ENCODE measurements at regions not wholly inside any gene's neighbourhood (a gene's known extent, or its start where the extent isn't known, plus 50 kb on each side); places are given as distances from the start of the nearest gene placed in this dataset.

DNA sequence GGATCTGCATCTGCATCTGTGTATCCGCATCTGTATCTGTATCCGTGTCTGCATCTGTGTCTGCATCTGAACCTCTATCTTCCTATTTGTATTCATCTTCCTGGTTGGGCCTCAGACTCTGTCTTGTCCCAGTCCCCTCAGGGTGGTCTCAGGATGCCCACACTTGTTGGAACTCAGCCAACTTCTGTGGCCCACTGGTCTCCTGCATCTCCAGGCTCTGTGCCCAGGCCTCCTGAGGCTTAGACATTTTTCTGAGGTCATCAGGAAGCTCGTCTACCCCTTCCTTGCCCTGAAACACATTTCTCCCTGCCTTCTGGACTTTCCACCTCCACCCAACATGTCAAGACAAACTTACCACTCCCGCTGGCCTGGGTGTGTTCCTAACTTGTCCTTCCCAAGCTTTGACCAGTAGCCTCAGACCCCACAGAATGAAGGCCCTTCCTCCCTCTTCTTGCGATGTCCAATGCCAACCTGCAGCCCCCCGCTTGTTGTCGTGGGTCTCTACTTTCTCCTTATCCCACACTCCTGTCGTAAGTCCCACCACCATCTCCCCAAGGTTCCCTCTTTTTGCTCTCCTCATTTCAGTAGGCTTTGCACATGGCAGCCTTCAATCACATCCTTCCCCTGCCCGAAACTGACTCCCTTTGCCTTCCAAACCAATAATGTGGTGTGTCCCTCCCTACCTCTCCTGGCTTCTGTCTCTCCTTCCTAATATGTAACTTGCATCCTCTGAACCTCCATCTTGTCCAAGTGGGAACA is 176.5 kb downstream of the DLL1 start:
- no peak for DNase-seq (ENCODE audit: low spot score)

DNA sequence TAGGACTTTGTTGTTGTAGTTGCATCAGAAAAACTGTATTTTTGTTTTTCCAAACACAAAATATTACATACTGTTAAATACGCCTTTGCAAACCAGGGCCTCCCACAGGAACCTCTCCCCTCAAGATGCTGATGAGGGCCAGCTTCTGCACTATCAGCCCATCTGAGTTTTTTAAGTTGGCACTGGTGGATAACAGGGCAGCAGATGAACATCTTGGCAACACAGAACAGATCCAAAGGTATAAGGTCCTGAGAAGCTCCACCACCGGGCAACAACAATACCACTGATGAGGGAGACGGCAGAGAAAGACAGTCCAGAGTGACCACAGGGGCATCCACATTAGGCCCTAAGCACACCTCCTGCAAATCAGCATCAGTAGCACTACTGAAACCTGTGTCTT is 177.7 kb downstream of the DLL1 start:
- DNase-seq (ENCODE audit: low spot score), result no peak

DNA sequence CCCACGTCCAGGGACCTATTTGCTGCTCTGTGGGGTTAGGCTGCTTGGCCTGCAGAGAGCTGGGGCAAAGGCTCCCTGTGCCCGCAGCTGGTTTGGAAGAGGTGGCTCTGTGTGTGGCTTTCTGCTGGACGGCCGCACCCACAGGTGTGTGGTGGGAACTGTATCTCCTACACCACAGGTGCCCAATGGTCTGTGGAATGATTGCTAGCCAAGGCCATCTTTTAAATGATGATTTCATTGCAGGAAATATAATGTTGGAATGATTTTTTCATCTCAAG is 178.4 kb downstream of the DLL1 start:
- DNase-seq (ENCODE audit: low spot score), result no peak

DNA sequence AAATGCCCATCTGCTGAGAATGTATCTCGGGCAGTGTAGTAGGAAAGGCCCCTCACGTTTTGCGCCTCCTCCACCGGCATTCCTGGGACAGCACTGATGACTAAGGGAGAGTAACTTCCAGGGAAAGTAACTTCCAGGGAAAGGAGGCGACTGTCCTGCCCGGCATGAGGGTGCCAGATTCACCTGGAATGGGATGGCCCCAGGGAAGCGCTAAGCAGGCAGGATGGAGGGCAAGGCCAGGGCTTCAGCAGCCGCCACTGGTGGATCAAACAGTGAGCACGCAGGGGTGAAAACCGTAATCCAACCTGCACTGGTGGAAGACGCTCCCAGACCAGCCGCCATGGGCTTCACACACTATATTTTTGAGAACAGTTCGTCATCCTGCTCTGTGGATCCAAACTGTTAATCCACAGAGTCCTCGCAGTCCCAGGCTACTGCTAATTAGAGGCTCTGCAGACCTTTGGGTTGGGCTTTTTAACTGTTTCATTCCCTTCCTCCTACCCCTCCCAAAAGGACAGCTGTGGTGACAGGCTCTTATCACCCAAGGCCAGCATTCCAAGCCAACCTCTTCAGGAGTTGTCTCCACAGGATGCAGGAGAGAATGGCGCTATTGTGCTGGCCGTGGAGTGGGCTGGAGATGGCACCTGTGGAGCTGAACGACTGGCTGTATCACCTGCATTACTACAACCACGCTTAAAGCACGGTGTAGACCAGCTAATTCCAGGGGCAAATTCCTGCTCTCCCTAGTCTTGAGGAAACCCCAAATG is 178.9 kb downstream of the DLL1 start:
- DNase-seq (ENCODE audit: low spot score), result no peak

DNA sequence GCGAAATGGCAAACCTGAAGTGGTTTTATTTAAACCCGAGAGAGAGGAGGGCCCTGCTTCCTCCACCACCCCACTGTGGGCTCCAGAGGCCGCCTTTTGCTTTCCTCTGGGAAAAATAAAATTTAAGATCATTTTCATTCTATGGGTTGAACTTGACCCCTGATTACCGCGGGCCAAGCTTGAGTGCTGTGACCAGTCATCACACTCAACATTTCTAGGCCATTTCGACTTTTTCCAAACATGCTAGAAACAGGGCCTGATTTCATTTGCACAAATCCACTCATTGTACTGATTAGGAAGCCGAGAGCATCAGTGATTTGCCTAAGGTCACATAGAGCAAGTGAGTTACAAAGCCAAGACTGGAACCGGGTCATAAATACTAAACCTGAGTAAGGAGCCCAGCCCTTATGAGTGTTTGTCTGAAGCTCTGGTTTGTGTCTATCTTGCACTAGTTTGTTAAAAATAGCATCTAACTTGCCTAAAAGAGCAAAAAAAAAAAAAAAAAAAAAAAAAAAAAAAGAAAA is 179.7 kb downstream of the DLL1 start:
- DNase-seq (ENCODE audit: low spot score), result no peak

DNA sequence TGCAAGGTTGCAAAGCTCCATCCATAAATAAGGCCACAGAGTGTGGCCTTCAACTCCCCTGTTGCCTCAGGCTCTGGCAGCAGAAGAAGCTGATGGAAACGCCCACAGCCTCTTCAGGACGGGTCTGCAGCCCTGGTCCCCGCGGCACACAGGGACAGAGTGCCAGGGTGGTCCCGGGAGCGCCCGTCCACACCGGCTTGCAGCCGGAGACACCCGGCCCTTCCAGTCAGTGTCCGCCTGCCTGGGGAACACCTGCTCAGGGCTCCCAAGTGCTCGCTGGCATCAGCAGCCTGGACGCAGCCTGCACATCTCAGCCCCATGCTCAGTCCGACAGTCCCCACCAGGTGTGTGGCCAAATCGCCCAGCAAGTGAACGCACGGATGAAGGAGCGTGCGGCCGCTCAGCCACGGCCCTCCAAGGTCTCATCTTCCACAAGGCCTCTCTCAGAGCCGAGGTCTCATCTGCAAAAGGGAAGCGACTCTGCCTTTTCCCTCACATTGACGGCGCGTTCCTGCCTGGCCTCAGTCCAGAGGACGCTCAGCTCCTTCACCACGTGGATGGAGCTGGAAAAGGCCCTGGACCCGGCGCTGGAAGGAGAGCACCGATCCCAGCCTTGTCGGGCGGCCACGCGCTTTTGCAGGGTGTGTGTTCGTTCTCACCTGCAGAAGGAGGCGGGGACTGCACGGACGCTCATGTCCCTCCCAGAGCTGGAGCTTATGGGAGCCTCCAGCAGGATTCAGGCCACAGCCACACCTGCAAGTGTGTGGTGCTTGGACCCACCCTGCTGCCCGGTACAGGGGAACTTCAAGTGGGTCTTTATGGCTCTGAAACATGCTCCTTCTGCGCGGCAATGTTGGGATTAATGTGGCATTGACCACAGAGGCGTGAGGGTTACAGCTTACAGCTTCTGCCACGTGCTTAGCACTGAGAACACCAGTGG is 180.4 kb downstream of the DLL1 start:
- DNase-seq (ENCODE audit: low spot score), result no peak

DNA sequence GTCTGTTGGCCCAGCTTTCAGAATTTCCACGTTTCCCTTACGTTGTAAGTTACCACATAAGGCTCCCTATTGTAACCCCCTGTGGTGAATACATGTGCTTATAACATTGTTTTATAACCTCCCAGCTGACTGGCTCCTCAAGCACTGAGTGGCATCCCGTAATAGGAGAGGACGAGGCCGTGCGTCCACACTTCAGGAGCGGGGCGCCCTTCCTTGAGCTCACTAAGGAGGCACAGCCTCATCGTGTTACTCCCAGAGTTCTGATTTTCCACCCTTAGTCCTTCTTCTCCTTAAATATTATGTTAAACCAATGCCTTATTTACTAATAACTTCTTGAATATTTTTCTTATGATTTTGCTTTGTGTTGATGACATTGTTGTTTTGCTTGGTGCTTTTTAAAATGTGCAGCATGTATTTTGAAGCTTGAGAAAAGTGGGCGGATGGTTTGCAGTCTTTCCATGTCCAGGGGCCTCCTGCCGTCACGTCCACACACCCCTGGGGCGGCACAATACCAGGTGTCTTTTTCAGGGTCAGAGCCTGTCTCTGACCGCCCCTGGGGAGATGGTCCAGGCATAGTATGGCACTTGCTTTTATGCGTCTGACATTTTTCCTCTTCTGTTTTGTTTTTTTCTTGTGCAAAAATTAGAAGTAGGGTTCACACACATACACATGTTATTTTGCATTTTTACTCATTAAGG is 181.8 kb downstream of the DLL1 start:
- DNase-seq (ENCODE audit: low spot score), result no peak

DNA sequence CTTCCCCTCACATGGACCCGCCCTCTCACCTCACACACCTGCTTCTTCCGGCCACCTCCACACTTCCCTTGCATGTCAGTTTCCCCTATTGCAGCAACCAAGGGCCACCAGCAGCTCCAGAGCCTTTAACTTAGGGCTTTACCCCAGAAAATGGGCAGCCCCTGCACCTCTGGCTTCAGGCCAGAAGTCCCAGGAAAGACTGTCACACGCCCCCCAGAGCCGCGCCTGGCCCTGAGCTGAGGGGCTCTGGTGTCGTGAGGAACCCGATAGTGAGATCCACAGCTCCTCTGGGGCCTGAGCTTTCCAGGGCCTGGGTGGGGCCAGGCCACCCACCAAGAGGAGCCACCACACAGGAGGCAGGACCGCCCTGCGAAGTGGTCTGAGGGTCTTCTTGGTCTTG is 182.4 kb downstream of the DLL1 start:
- DNase-seq (ENCODE audit: low spot score), result no peak

DNA sequence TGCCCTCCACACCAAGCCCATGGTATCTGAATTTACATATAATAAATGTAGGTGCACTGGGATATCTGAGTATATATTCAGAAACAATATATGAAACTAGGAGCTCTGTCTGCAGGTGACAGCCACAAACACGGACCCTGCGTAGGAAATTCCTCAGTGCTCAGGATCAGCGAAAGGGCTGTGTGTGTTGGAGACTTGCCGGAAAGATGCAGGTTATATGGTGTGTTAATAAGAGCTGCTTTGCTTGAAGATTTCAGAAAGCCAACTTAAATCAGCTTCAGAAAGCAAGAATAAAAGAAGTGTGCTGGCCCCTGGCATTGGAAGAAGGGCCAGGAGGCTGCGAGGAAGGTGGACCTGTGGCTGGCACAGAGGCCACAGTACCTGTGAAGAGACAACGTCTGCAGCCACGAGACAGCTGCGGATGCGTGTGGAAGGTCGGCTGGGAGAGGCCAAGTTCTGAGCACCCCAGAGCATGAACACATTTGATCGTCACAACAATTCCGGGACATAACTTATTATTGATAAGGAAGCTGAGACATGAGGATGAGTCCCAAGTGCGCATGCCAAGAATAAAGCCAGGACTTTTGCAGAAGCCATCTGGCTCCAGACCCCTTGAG is 183.2 kb downstream of the DLL1 start:
- no peak for DNase-seq (ENCODE audit: low spot score)

DNA sequence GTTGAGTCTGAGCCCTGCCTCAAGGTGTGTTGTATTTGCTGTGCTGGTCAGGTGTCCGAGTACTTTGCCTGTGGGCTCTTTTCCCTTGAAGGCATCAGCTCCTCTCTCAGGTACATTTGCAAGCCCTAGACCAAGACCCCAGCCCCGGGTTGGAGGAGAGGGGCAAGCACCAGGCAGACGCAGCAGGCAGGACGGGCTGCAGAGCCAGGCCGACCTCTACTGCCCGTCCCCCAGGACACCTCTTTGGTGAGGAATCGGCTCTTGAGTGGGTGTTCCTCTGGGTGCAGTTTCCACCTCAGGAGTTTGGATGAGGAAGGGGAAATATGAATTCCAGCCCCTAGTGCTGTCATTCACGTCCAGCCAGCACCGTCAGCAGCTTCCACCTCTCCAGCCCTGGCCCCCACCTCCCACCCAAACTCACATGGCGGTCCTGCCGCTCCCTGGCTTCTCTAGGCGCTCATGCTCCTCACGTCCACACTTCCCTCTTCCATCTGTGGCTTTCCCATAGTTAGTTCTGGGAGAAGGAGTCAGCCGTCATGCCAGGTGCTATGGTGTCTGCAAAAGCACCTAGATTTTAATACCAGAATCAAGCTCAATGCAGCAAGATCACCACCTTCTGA is 183.9 kb downstream of the DLL1 start:
- DNase-seq (ENCODE audit: low spot score), result no peak

DNA sequence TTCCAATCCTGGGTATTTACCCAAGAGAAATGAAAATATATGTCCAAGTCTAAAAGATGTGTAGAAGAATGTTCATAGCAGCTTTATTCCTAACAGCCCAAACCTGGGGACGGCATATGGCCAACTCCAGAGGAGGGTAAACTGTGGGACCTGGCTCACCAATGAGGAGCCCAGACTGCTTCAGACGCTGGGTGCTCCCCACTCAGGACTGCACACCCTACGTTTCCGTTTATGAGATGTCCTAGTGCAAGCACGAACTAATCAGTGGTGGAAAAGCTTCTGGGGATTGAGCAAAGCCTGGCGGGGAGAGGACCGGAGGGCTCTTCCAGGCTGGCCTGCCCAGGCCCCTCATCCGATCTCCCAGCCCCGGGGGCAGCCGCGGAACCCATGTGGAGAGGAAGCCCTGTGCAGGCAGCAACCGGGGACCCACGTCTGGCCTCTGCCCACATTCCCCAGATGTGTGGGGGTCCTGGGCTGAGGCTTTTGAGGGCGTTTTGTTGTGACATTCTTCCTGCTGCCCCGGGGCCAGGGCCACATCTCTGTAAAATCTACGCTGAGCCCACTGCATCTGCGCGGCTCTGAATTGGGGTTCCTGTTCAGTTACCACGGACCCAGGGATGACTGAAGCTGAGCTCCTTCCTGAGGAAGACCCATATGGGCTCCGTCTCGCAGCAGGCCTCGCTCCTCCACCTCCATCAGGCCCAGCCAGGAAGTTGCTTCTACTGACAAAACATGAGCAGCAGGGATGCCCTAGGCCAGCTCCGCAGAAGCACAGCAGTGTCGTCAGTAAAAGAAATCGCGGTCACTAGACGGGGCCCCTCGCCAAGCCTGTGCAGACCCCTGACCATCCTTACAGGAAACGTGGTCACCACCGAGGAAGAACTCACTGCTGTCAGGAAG is 188.0 kb downstream of the DLL1 start:
- no peak for DNase-seq (ENCODE audit: low spot score)

DNA sequence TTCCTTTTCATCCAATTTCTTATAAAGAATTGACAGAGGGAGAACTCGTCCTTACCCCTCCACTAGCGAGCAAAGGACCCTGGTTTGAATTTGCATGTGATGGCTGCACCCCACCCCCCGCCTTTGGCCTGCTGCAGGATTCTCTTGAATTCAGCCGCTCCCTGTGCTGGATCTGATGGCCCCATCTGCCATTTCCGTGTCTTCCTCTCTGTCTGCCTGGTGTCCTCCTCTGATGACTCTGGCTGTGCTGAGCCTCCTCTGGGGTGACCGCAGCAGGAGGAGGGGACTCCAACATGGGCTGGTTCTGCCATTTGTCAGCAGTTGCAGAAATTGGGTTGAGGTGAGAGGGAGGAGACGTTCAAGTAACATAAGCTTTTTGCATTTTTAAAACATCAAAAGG is 188.8 kb downstream of the DLL1 start:
- no peak for DNase-seq (ENCODE audit: low spot score)

DNA sequence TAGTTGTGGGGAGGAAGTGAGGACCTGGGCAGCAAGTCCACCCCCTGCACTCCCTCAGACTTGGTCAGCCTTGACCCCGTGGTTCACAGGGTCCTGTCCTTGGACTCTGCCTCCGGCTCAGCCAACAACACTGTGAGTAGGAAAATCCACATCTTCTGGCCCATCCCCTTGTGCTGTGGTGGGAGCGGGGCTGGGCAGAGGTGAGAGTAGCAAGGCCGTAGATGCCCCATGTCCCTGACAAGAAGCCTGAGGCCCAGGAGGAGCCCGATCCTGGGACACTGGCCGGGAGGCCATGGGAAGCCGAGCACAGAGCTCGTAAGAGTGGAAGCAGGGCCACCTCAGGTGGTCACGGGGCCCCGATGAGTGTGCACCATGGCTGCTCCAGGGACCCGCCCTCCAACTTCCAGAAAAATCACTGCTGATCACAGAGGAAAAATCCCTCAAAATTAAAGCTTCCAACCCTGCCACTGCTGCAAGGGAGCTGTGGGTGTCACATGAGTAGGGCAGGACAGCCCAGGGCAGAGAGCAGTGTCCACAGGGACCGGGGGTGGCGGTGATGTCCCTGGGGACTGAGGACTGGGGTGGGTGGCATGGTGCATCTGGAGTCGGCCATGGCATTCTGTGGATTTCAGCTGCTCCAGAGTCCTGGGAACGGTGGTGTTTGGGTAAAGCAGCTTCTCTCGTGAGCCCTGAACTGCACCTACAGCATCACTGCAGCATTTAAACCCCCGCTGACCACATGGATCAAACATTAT is 189.4 kb downstream of the DLL1 start:
- DNase-seq (ENCODE audit: low spot score), result no peak

DNA sequence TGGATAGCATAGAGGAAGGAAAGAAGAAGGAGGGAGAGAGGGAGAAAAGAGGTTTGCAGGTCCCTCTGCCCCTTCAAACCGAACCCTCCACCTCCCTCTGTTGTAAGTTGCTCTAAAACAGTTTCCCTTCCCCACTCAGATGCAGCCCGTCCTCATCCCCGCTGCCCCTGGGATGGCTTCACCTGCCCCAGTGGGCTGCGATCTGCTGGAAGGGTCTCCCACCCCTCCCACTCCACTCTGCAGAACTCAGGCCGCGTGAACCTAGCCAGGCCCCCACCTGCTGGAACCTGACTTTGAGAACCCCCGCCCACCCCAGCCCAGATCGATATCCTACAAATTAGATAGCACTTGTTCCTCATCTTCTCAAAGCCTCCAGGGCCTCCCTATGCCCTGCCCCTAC is 190.8 kb downstream of the DLL1 start:
- DNase-seq (ENCODE audit: low spot score), result no peak

DNA sequence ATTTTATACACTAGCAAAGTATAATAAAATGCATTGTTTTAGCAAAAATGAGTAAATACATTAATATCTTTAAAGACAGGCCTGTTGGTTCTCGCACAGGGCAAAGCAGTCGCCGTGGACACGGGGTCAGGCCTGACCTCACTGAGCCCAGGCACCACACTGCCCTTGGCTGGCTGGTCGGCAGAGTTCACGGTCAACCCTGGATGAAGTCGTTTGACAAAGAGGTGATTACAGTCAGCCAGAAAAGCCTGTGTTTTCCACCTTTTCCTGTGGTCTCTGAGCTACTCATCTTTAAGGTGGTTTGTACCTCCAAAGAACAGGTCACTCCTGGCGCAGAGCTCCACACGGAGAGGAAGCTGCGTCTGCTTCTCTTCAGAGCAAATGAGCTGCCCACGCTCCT is 191.5 kb downstream of the DLL1 start:
- DNase-seq (ENCODE audit: low spot score), result no peak

DNA sequence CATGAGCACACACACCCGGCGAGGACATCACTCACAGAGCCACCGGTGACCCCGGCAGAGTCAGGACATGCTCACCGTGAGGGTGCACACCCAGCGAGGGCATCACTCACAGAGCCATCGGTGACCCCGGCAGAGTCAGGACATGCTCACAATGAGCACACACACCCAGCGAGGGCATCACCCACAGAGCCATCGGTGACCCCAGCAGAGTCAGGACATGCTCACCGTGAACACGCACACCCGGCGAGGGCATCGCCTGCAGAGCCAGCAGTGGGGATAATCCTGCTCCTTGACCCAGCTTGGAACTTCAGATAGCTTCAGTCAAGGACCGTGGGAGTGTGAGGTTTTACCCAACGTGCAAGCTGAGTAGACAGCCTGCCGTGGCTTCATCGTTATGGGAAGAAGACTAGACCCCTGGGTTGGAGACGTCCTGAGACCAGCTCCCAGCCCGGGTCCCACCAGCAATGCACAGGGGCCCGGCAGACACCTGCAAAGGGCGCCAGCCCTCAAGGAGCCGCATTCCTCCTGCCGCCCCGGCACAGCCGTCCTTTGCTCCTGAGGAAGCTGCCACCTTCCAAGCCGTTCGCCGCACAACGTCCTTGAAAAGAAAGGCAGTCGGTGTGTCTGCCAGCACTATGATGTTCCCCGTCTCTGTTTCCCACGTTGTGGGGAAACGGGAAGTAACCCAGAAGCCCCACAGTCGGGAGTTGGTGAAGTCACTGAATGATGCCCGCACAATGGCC is 192.3 kb downstream of the DLL1 start:
- no peak for DNase-seq (ENCODE audit: low spot score)

DNA sequence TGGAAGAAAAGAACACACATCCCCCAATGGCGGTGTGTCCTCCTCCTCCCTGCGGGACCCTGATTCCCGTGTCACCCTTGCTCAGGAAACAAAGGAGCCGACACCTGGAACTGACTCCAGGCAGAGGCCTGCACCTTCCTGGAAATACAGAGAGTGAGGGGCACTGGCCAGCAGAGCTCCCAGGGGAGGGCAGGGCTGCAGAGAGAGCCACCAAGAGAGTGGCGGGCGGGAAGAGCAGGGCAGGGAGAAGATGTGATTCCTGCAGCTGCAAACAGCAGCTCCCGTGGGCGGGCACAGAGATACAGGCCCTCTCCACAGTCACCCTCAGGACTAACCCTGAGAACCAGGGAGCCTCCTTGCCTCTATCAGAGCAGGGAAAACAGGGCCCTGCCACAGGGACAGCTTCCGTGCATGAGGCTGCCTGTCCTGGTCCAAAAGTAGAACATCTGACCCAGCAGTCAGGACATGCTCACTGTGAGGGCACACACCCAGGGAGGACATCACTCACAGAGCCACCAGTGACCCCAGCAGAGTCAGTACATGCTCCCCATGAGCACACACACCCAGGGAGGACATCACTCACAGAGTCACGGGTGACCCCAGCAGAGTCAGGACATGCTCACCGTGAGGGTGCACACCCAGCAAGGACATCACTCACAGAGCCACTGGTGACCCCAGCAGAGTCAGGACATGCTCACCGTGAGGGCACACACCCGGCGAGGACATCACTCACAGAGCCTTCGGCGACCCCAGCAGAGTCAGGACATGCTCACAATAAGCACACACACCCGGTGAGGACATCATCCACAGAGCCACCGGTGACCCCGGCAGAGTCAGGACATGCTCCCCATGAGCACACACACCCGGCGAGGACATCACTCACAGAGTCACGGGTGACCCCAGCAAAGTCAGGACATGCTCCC is 193.1 kb downstream of the DLL1 start:
- no peak for DNase-seq (ENCODE audit: low spot score)

All from CD4-positive, alpha-beta T cell treated with Interleukin-15 for 4 hours (primary cell).